ENCODE measurements at regions not wholly inside any gene's neighbourhood (a gene's known extent, or its start where the extent isn't known, plus 50 kb on each side); places are given as distances from the start of the nearest gene placed in this dataset.
"Not testable (repeated sequence)": the region's sequence is repeated elsewhere in the genome, so short reads cannot be mapped to it uniquely, and the experiment has no call there.

- not testable (repeated sequence) for DNase-seq (ENCODE audit: low read depth)
Measured at GRCh38 chr5:71822065-71822464, 103.0 kb downstream of the CARTPT start.

GRCh38 chr5:71825992-71826391, 106.9 kb downstream of the CARTPT start:
- DNase-seq (ENCODE audit: low read depth): no peak

- no peak for DNase-seq (ENCODE audit: low read depth)
Measured at GRCh38 chr5:71828291-71829040, 109.4 kb downstream of the CARTPT start.

GRCh38 chr5:71829206-71829605, 110.1 kb downstream of the CARTPT start:
- no peak for DNase-seq (ENCODE audit: low read depth)

GRCh38 chr5:71830681-71831539, 111.8 kb downstream of the CARTPT start:
- DNase-seq (ENCODE audit: low read depth): no peak

- no peak for DNase-seq (ENCODE audit: low read depth)
Measured at GRCh38 chr5:71832812-71833715, 114.0 kb downstream of the CARTPT start.

GRCh38 chr5:71834601-71835000, 115.5 kb downstream of the CARTPT start:
- no peak for DNase-seq (ENCODE audit: low read depth)

- DNase-seq (ENCODE audit: low read depth): no peak
Measured at GRCh38 chr5:71836084-71836483, 117.0 kb downstream of the CARTPT start.

GRCh38 chr5:71836559-71837112, 117.6 kb downstream of the CARTPT start:
- DNase-seq (ENCODE audit: low read depth): no peak

- DNase-seq (ENCODE audit: low read depth): no peak
Measured at GRCh38 chr5:71838286-71838685, 119.2 kb downstream of the CARTPT start.

- DNase-seq (ENCODE audit: low read depth): no peak
Measured at GRCh38 chr5:71839096-71839884, 120.2 kb downstream of the CARTPT start.

GRCh38 chr5:71841107-71841506, 122.0 kb downstream of the CARTPT start:
- DNase-seq (ENCODE audit: low read depth): no peak

GRCh38 chr5:71843111-71843510, 124.0 kb downstream of the CARTPT start:
- DNase-seq (ENCODE audit: low read depth): no peak

- no peak for DNase-seq (ENCODE audit: low read depth)
Measured at GRCh38 chr5:71844862-71845261, 125.8 kb downstream of the CARTPT start.

GRCh38 chr5:71859515-71859914, 140.4 kb downstream of the CARTPT start:
- DNase-seq (ENCODE audit: low read depth): no peak

- no peak for DNase-seq (ENCODE audit: low read depth)
Measured at GRCh38 chr5:71860048-71860447, 141.0 kb downstream of the CARTPT start.

- no peak for DNase-seq (ENCODE audit: low read depth)
Measured at GRCh38 chr5:71861682-71862081, 142.6 kb downstream of the CARTPT start.

- no peak for DNase-seq (ENCODE audit: low read depth)
Measured at GRCh38 chr5:71862087-71862486, 143.0 kb downstream of the CARTPT start.

GRCh38 chr5:71862507-71863060, 143.5 kb downstream of the CARTPT start:
- DNase-seq (ENCODE audit: low read depth): no peak

GRCh38 chr5:71864730-71865601, 145.9 kb downstream of the CARTPT start:
- no peak for DNase-seq (ENCODE audit: low read depth)
